ENCODE measurements at regions not wholly inside any gene's neighbourhood (a gene's known extent, or its start where the extent isn't known, plus 50 kb on each side); places are given as distances from the start of the nearest gene placed in this dataset.

DNA sequence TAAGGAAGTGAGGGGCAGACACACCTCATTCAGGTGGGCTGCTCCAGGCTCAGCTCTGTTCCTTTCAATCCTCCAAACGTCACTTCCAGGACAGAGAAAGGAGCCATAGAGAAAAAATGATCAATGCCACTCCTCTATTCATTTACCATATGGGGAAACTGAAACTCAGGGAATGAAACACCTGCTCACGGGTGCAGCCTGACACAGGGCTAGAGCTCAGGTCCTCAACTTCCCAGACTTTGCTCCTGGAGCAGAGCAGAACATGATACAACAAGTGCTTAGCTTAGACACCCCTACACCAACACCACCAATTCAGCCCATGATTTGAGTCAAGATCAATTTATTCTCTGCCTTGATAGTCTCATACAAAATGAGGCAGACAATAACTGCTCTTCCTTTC is 58.5 kb upstream of the LPP start:
- Histone ChIP-seq H3K9ac (no peak overlapping the region), H3K36me3 (replicated peaks in 1 of 2; ENCODE audit: control insufficient read depth in 1 of 2, insufficient read depth in 2 of 2, low read length in 1 of 2) (no peaks in the 10 kb centered on the region), H3K4me1 (ENCODE audit: control insufficient read depth in 1 of 2, insufficient read depth in 2 of 2, low read depth in 1 of 2, low read length in 1 of 2) (no peaks in the 10 kb centered on the region), H3K9me3 (no peaks in the 10 kb centered on the region), H3K79me2 (ENCODE audit: insufficient read depth) (no peaks in the 10 kb centered on the region), H3K4me3 (ENCODE audit: low read depth in 2 of 2, low read length in 1 of 2) (no peak overlapping the region), H2AFZ (ENCODE audit: low read depth) (no peak overlapping the region), H4K20me1 (ENCODE audit: insufficient read depth) (no peaks in the 10 kb centered on the region), H3K9me2 (no peaks in the 10 kb centered on the region), H3K27me3 (ENCODE audit: insufficient read depth) (no peaks in the 10 kb centered on the region), H3F3A (replicated peaks; ENCODE audit: insufficient read depth) (no peaks in the 10 kb centered on the region), H3K4me2 (no peak overlapping the region), H3K27ac (ENCODE audit: low read depth in 2 of 2, low read length in 1 of 2) (no peak overlapping the region)
- no peak for TF ChIP-seq FOXM1 (IDR thresholded peaks at IDR 0.05; ENCODE audit: low read depth)
- TF ChIP-seq EP300 (IDR thresholded peaks at IDR 0.05; ENCODE audit: borderline replicate concordance in 1 of 2, low read depth in 1 of 2, low read length in 1 of 2), result no peak
- TF ChIP-seq, protein P1, sequence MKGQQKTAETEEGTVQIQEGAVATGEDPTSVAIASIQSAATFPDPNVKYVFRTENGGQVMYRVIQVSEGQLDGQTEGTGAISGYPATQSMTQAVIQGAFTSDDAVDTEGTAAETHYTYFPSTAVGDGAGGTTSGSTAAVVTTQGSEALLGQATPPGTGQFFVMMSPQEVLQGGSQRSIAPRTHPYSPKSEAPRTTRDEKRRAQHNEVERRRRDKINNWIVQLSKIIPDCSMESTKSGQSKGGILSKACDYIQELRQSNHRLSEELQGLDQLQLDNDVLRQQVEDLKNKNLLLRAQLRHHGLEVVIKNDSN (IDR thresholded peaks at IDR 0.05; ENCODE audit: borderline replicate concordance, low read depth), result no peak
- no peak for TF ChIP-seq RCOR1 (IDR thresholded peaks at IDR 0.05; ENCODE audit: low read length)
- no peak for TF ChIP-seq NRF1 (IDR thresholded peaks at IDR 0.05; ENCODE audit: low read depth, low read length)
- TF ChIP-seq SIN3A (IDR thresholded peaks at IDR 0.05; ENCODE audit: borderline replicate concordance, low read depth, low read length), result no peak
- no peak for TF ChIP-seq SMC3 (IDR thresholded peaks at IDR 0.05; ENCODE audit: low read depth, low read length)
- TF ChIP-seq, protein P2, sequence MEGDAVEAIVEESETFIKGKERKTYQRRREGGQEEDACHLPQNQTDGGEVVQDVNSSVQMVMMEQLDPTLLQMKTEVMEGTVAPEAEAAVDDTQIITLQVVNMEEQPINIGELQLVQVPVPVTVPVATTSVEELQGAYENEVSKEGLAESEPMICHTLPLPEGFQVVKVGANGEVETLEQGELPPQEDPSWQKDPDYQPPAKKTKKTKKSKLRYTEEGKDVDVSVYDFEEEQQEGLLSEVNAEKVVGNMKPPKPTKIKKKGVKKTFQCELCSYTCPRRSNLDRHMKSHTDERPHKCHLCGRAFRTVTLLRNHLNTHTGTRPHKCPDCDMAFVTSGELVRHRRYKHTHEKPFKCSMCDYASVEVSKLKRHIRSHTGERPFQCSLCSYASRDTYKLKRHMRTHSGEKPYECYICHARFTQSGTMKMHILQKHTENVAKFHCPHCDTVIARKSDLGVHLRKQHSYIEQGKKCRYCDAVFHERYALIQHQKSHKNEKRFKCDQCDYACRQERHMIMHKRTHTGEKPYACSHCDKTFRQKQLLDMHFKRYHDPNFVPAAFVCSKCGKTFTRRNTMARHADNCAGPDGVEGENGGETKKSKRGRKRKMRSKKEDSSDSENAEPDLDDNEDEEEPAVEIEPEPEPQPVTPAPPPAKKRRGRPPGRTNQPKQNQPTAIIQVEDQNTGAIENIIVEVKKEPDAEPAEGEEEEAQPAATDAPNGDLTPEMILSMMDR (IDR thresholded peaks at IDR 0.05), result no peak
- ChIA-PET POLR2A (no interaction called here), CTCF (no interaction called here)
- 45% methylated on average over 2 of the region's 2 CpGs for WGBS (ENCODE audit: low lambda C conversion rate)
- DNase-seq, result no peak

DNA sequence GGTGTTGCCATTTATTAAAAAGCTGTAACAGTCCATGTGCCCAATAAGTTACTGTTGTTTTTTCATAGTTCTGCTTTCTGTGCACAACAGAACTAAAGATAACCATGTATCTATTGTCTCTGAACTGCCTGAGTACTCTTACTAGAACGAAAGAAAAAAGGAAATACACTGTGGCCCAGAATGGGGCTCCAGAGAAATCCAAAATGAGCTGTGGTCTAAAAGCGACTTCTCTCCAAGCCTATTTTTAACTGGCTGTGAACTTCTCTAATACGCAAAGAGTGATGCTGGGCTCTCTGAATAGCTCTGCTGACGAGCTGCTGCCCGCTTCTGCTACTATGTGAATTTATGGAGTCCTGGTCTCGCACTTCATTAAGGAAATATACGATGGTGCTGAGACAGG is 56.2 kb upstream of the LPP start:
- Histone ChIP-seq H3K4me3 (ENCODE audit: low read depth in 2 of 2, low read length in 1 of 2) (no peak overlapping the region), H3K4me2 (no peak overlapping the region), H2AFZ (ENCODE audit: low read depth) (no peak overlapping the region), H3K9me2 (no peaks in the 10 kb centered on the region), H3K9ac (no peak overlapping the region), H3K36me3 (replicated peaks in 1 of 2; ENCODE audit: control insufficient read depth in 1 of 2, insufficient read depth in 2 of 2, low read length in 1 of 2) (no peaks in the 10 kb centered on the region), H3K79me2 (ENCODE audit: insufficient read depth) (no peaks in the 10 kb centered on the region), H4K20me1 (ENCODE audit: insufficient read depth) (no peaks in the 10 kb centered on the region), H3K27ac (ENCODE audit: low read depth in 2 of 2, low read length in 1 of 2) (no peak overlapping the region), H3K27me3 (ENCODE audit: insufficient read depth) (no peaks in the 10 kb centered on the region), H3K4me1 (ENCODE audit: control insufficient read depth in 1 of 2, insufficient read depth in 2 of 2, low read depth in 1 of 2, low read length in 1 of 2) (no peaks in the 10 kb centered on the region), H3K9me3 (no peaks in the 10 kb centered on the region; the same call in 1 of the 2 replicates), H3F3A (replicated peaks; ENCODE audit: insufficient read depth) (no peaks in the 10 kb centered on the region)
- WGBS (ENCODE audit: low lambda C conversion rate), result 62% methylated on average over 7 of the region's 7 CpGs
- no peak for DNase-seq
- TF ChIP-seq MEF2A (IDR thresholded peaks at IDR 0.05; ENCODE audit: borderline replicate concordance, low read depth), result no peak
- TF ChIP-seq FOXM1 (IDR thresholded peaks at IDR 0.05; ENCODE audit: low read depth), result no peak
- TF ChIP-seq EP300 (IDR thresholded peaks at IDR 0.05; ENCODE audit: borderline replicate concordance in 1 of 2, low read depth in 1 of 2, low read length in 1 of 2), result no peak
- no peak for TF ChIP-seq NFIC (IDR thresholded peaks at IDR 0.05; ENCODE audit: borderline replicate concordance)
- no peak for TF ChIP-seq FOXJ3 (CRISPR knock-in tag; IDR thresholded peaks at IDR 0.05)
- ChIA-PET POLR2A (no interaction called here), CTCF (no interaction called here)

Measured in SK-N-SH (cell line).